NCI-H460 (cell line): ENCODE measurements at regions not wholly inside any gene's neighbourhood (a gene's known extent, or its start where the extent isn't known, plus 50 kb on each side); places are given as distances from the start of the nearest gene placed in this dataset.

ENCODE experiments used
- DNase-seq: peaks from one replicate; pipeline ENCODE4 v3.0.0-alpha.2; 2016; ENCODE audit warnings: low read depth; ENCODE audit errors: extremely low read depth

- DNase-seq, result no peak
These were observed 691.3 kb downstream of the SORCS1 start for GRCh38 chr10:106473129-106473685.

- DNase-seq, result no peak
These were observed 697.0 kb downstream of the SORCS1 start for GRCh38 chr10:106467506-106467905.

- no peak for DNase-seq
These were observed 707.0 kb downstream of the SORCS1 start for GRCh38 chr10:106457522-106457921.

GRCh38 chr10:106454233-106454632 is 710.3 kb downstream of the SORCS1 start:
- DNase-seq, result no peak

- no peak for DNase-seq
These were observed 713.5 kb downstream of the SORCS1 start for GRCh38 chr10:106450966-106451365.

- DNase-seq, result no peak
These were observed 717.6 kb downstream of the SORCS1 start for GRCh38 chr10:106446920-106447319.

- DNase-seq, result no peak
These were observed 722.3 kb downstream of the SORCS1 start for GRCh38 chr10:106442223-106442622.

- DNase-seq, result no peak
These were observed 723.7 kb downstream of the SORCS1 start for GRCh38 chr10:106440767-106441166.

GRCh38 chr10:106440355-106440754 is 724.2 kb downstream of the SORCS1 start:
- DNase-seq, result no peak

- no peak for DNase-seq
These were observed 725.1 kb downstream of the SORCS1 start for GRCh38 chr10:106439366-106439765.

- no peak for DNase-seq
These were observed 726.1 kb downstream of the SORCS1 start for GRCh38 chr10:106438386-106438785.

GRCh38 chr10:106436123-106436715 is 728.3 kb downstream of the SORCS1 start:
- DNase-seq, result no peak

GRCh38 chr10:106435081-106435480 is 729.4 kb downstream of the SORCS1 start:
- no peak for DNase-seq

GRCh38 chr10:106424981-106425380 is 739.5 kb downstream of the SORCS1 start:
- DNase-seq, result peak; percentile 57

- peak; percentile 95 for DNase-seq
These were observed 740.5 kb downstream of the SORCS1 start for GRCh38 chr10:106424054-106424453.

GRCh38 chr10:106410331-106410730 is 754.2 kb downstream of the SORCS1 start:
- DNase-seq, result no peak

GRCh38 chr10:106405141-106405540 is 759.4 kb downstream of the SORCS1 start:
- DNase-seq, result no peak

GRCh38 chr10:106402458-106402857 is 762.0 kb downstream of the SORCS1 start:
- DNase-seq, result no peak

GRCh38 chr10:106401967-106402366 is 762.5 kb downstream of the SORCS1 start:
- no peak for DNase-seq

GRCh38 chr10:106401161-106401560 is 763.3 kb downstream of the SORCS1 start:
- DNase-seq, result no peak

- DNase-seq, result no peak
These were observed 765.4 kb downstream of the SORCS1 start for GRCh38 chr10:106399112-106399511.

GRCh38 chr10:106396192-106396591 is 768.3 kb downstream of the SORCS1 start:
- DNase-seq, result no peak
